CD4-positive, alpha-beta T cell treated with Interleukin-15 for 4 hours (primary cell): ENCODE measurements at regions not wholly inside any gene's neighbourhood (a gene's known extent, or its start where the extent isn't known, plus 50 kb on each side); places are given as distances from the start of the nearest gene placed in this dataset.

Experiments
- DNase-seq: peaks from one replicate; pipeline ENCODE4 v3.0.0-alpha.2; 2020; ENCODE audit warnings: low spot score

GRCh38 chr10:130429809-130430208, 293.6 kb downstream of the GLRX3 start:
- DNase-seq, result no peak

DNA sequence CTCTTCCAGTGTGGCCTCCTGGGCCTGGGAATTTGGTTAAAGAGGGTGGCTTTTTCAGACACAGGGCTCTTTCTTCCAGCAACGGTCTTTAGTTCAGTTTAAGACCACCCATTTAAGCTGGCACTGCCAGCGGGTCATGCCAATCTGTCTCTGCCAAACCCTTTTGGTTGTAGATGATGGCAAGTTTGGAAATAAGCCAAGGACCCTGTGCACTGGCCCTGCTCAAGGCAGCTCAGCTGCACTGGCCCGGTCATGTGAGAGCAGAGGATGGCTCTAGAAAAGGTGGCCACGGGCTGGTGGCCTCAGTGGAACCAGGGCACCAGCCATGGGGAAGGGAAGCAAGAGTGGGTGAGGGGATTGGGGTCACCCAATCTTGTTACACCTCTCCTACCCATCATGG, 294.1 kb downstream of the GLRX3 start:
- DNase-seq, result no peak

DNA sequence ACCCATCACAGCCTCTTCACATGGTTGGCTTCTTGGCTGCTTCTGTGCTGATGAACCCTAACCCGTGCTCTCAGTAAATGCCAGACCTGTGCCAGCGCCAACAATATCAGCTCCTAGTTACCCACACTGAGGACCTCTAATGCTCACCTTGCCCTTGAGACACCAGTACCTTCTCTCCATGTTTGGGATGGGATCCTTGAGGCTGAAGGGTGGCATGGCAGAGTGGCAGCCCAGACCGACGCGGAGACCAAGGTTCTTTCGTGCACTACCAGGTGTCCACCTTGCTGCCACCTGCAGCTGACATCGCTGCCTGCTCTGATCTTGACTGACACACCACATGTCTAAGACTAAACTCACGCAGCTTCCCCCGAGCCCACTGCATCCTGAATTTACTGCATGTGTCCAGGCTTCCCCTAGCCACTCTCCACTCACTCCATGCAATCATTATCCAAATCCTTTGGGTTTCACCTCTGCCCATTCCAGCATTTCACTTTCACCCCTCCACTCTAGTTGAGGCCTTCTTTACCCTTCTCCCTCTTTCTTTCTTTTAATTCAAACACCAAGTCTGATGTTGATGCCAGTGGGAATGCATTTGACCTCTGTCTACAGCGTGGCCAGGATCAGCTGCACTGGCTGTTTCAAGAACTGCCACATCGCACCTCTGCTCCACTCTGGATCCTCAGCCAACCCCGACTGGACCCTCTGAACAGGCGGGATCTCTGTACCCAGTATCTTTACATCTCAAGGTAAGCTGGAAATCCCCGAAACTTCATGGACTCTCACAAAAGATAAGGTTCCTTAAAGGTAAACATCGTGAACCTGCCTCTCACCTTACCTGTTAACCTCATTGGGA, 294.9 kb downstream of the GLRX3 start:
- no peak for DNase-seq

DNA sequence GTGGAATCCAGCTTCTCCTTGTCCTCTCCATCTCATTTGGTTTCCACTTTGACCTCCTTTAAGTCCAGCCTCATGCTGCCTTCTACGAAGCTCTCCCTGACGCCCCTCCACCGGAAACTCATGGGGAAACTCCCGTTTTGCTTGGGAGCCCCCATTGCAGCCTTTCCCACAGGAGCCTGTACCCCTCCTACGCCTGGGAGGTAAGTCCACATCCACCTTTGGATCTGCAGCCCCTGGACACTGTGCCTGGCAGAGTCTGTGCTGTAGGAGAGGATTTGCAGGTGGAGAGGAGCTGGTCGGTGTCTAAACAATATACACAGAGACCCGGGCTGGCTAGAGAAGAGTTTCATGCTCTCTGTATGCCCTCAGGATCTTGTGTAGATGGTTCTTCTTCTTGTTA, 296.1 kb downstream of the GLRX3 start:
- DNase-seq, result no peak

DNA sequence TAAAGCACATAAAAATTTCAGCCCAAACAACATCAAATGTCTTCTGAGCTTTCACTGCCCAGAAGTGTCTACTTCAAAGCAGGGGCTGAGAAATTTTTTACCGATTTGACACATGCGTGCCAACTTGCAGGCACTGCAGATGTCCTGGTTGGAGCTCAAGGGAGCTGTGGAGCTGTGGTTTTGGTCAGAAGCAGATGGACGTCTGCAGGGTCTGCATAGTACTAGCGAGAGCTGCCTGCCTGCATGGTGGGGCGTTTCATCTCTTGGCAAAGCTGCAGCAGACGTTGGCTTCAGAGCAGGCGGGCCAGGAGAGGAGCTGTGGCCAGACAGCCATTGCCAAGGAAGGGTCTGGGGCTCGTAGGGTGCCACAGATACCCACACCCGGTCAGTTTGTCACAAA, 296.7 kb downstream of the GLRX3 start:
- DNase-seq, result no peak

- DNase-seq, result no peak
These were observed 298.5 kb downstream of the GLRX3 start for GRCh38 chr10:130434446-130435385.

- no peak for DNase-seq
These were observed 299.8 kb downstream of the GLRX3 start for GRCh38 chr10:130435961-130436360.

- DNase-seq, result no peak
These were observed 302.7 kb downstream of the GLRX3 start for GRCh38 chr10:130438861-130439260.

DNA sequence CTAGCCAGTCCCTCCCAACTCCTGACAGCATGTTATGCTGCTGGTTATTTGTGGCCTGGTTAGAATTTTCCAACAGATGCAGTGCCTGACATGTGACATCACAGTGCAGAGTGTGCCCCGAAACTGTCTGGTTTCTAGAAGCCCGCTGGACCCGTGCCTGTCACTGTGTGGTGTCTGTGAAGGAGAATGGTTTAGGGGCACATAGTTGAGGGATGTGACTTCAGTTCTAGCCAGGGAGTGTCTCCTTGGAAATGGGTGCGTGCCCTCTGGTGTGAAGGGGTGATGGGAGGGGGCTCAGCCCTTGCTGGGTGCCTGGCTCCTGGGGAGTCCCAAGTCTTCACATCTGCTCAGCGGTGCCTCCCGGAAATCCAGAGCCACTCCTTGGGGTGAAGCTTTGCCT, 303.6 kb downstream of the GLRX3 start:
- no peak for DNase-seq

GRCh38 chr10:130440494-130440893, 304.3 kb downstream of the GLRX3 start:
- no peak for DNase-seq

DNA sequence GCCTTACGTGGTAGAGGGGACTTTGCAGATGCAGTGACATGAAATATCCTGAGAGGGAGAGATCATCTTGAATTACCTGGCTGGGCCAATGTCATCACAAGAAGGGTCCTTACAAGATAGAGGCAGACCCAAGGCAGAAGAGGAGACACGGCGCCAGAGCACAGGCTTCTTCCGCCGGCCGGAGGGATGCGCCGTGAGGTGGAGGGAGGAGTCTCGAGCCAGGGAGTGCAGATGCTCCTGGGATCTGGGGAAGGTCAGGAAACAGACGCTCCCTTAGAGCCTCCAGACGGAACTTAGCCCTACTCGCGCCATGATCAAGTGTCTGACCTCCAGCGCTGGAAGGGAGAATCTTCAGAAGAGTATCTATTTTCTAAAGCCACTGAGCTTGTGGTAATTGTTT, 304.8 kb downstream of the GLRX3 start:
- no peak for DNase-seq

DNA sequence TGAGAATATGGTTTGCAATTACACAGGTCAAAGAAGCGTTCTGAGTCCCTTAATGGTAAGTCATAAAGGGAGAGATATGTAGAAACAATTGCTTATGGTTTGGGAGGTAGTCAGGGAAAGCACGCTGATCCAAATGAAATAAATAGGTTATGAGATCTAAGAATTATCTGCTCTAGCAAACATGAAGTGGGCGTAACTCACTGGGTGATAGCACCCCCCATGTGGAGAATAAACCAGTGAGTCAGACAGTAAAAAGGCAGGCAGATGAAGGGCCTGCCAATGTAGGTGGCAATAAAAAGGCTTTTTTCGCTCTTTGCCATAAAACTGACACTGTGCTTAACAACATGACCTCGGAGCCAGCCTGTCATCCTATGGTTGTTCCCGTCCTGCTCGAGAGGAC, 306.9 kb downstream of the GLRX3 start:
- no peak for DNase-seq

DNA sequence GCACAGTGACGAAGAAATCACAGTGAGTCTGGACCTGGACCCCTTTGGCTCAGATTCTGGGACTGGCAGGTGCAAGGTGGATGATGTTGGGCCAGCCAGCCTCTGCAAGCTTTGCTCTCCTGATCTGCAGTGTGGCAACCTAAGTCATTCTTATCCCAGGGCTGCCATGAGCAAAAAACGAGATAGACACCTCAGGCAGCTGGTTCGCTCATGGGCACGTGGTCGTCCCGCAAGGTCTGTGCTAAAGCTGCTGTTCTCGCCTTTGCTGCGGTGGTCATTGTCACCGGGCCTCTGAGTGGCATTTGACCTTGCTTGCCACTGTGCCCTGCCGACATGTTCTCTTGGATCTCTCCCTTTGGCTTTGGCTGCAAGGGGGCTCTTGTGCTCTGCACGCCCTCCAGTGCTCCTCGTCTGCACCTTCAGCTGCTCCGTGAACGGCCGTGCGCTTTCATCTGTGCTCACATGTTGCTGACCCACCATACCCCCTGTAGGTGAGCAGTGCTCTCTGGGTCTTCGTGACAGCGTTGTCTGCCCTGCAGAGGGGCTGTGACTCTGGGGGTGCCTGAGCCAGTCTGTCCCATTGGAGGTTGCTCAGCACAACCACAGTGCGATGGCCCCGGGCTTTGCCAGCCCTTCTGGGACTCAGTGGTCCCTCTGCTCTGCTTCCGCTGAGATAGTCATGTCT, 317.0 kb downstream of the GLRX3 start:
- no peak for DNase-seq

DNA sequence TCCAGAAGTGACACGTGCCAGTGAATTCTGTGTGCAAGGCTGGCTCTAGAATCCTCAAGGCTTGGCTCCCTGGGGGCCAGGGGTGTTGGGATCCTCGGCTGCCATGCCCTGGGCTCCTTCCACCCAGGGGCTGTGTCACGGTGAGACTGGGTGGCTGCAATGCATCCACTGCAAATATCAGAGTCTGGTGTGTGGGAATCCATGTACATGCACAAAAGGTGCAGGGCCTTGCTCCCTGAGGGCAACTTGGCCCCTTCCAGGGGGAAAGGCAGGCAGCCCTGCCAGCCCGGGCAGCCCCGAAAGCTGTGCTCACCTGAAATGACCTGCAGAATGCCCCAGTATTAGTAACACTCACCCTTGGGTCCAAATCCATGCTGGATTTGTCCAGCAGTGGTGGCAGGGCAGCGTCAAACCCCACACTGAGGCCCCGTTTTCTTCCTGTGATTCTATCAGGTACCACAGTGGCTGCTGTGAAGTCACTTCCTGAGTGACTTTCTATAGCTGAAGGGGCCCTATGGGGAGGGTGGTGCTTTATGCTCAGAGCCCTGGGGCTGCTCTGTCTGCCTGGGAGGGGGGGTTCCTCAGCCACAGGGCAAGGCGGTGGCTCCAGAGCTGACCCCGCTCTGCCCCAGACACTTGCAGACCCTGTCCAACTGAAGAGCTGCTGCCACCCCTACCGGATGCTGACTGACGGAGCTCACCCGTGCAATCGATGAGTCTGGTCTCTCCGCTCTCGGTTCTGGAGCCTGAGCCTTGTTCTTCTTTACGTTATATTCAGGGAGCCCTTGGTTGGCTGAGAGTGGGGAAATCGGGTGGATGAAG, 317.7 kb downstream of the GLRX3 start:
- no peak for DNase-seq

- DNase-seq, result no peak
These were observed 318.4 kb downstream of the GLRX3 start for GRCh38 chr10:130454543-130455000.

DNA sequence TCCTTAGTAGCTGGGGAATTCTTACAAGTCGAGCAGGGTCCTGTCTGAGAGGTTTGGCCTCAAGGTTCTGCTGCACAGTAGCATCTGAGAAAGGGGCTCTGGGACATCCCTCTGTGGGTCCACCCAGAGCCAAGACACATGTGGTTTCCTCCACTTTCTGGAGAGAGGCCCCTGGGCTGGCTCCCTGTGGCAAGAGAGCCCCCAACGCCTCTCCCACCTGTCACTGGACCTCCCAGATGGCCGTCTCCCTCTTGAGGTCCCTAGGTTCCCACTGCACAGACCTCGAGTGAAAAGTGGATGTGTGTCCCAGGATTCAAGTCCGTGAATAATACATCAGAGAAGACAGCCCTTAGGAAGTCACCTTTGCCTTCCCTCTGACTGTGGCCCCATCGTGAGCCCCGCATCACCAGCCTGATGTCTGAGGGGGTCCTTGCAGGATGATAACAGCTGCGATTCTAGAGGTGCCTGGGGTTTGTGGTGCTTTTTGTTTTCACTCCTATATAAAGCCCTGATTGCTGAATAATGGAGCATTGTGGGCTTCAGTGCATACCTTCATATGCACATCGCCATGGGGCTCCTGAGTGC, 319.0 kb downstream of the GLRX3 start:
- DNase-seq, result no peak

GRCh38 chr10:130455791-130456190, 319.6 kb downstream of the GLRX3 start:
- no peak for DNase-seq

GRCh38 chr10:130456616-130457015, 320.4 kb downstream of the GLRX3 start:
- DNase-seq, result no peak

DNA sequence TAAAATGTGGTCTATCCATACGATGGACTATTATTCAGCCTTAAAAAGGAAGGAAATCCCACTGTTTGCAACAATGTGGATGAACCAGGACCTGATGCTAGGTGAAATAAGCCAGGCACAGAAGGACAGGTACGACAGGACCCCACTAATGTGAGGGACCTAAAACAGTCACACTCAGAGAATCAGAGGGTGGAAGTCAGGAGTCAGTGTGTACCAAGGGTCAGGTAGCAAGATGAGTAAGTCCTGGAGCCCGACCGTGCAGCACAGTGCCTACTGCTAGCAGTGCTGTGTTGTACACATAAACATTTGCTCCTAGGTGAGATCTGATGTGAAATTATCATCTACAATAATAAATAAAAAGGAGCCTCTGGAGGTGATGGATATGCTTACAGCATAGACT, 322.3 kb downstream of the GLRX3 start:
- no peak for DNase-seq

- no peak for DNase-seq
These were observed 322.8 kb downstream of the GLRX3 start for GRCh38 chr10:130459011-130459410.

- DNase-seq, result no peak
These were observed 323.8 kb downstream of the GLRX3 start for GRCh38 chr10:130459851-130460490.
